Kidney glomerular epithelial cell (primary cell): ENCODE measurements at regions not wholly inside any gene's neighbourhood (a gene's known extent, or its start where the extent isn't known, plus 50 kb on each side); places are given as distances from the start of the nearest gene placed in this dataset.
"Not testable (repeated sequence)": the region's sequence is repeated elsewhere in the genome, so short reads cannot be mapped to it uniquely, and the experiment has no call there.

Experiments
- DNase-seq: peaks from one replicate; lab custom pipeline; 2025; lab: John Stamatoyannopoulos, UW

DNA sequence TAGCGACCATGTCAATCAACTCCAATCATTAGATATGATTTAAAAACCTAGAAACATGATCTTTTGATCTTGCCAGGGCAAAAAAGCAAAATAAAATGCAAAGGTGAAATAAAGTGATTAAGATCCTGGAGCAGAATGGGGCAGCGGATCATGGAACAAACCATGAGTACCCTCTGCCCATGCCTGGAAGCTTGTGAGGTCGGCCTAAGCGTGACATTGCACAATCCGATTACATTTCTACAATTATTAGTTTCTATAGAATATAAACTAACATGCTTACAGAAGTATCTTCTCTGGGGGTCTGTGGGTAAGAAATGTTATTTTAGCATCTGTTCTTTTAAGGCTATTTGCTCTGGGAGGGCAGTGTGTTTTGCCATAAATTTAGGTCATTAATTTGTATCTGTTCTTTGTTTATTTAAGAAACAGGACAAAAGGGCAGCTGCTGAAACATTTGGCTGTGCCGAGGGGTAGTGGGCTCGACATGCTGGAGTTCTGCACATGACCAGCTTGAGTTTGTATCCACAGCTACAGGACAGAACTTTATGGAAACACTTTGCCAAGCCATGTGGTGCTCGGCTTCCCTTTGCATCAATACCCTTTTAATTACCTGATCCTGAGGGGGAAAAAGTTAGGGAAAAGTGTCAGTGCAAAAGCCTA, 55.9 kb downstream of the ZBTB18 start:
- DNase-seq: no peak

- no peak for DNase-seq
Observed at GRCh38 chr1:244111027-244111426, 59.9 kb downstream of the ZBTB18 start.

DNA sequence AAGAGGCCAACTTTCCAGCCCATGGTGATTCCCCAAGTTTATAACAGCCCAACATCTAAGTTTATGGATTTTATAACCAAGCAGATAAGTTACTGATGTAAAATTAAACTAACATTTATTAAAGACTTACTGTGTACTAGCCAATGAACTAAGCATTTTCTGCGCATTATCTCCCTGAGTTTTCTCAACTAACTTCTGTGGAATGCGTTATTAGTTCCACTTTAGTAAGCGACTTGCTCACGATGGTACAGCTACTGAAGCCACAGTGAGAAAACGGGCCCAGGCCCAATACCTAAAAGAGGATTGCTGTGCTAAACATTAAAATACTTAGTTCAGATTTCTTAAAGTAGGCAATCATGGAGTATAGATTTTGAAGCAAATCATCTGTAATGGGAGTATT, 61.0 kb downstream of the ZBTB18 start:
- peak; percentile 38 for DNase-seq

GRCh38 chr1:244112636-244113035, 61.6 kb downstream of the ZBTB18 start:
- peak; percentile 75 for DNase-seq

- DNase-seq: peak; percentile 45
Observed at GRCh38 chr1:244113532-244114320, 62.6 kb downstream of the ZBTB18 start.

DNA sequence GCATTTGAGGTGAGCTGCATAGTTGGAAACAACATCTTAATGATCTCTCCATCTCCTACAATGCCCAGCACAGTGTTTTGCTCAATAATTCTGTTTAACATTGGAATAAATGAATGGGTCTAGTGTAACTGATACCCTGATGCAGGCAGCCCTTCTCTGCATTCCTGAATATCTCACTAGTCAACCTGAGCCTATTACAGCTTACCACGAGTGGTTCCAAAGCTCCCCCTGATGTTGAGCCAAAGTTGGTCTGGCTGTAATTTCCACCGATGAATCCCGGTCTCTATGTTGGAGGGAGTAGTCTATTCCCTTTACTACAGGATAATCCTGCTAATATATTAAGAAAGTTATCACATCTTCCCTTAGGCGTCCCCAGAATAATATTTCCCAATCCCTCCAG, 63.8 kb downstream of the ZBTB18 start:
- no peak for DNase-seq

- no peak for DNase-seq
Observed at GRCh38 chr1:244116946-244117345, 65.9 kb downstream of the ZBTB18 start.

- no peak for DNase-seq
Observed at GRCh38 chr1:244118109-244118761, 67.2 kb downstream of the ZBTB18 start.

DNA sequence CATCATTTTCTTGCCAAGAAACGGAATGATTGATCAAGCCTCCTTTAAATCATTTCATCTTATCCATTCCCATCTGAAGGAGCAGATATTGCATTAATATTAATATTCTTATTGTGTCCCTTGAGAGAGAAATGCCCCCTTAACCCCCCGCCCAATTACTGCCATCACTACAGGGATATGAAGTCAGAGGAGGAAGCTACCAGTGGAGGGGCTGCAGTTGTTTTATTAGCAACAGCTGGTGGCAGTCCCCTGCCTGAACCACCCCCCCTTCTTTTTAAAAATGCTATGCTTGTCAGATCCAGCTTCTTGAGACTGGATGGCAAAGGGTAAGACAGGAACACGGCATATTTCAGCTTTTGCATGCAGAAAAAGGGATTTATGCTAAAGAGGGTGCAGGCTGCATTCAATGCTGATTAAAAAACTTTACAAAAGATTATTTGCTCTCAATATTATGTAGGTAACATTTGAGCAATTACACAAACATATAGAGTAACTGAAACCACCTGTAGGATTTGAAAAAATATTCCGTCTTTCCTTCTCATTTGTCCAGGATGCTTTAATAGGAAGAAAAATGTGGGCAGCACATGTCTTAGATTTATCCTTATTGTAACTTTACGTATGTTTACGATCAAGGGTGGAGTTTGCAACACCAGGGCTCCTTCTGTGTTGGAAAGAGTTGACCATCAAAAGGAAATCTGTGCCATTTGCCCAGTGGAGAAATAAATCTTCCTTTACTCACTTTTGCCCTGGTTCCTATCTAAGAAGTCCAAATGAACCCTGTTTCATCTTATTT, 77.7 kb downstream of the ZBTB18 start:
- no peak for DNase-seq

DNA sequence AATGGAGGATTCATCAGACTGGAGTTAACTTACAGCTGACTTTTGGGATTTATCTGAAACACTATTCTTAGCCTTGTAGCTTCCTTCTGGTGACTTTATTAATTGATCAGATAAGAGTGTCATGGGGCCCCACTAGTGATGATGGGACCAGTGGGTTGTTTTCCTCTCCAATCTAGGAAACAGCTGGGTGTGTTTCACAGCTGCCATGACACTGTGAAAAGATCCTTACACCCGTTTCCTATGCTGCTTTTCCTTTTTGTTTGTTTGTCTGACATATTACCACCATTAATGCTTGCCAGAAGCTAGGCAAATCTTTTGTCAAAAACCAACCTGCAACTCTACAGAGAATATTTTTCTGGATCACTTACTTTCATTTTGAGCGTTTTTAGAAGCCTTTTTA, 86.2 kb downstream of the ZBTB18 start:
- DNase-seq: no peak

- no peak for DNase-seq
Observed at GRCh38 chr1:244137725-244138124, 86.6 kb downstream of the ZBTB18 start.

GRCh38 chr1:244138399-244138798, 87.3 kb downstream of the ZBTB18 start:
- DNase-seq: no peak

DNA sequence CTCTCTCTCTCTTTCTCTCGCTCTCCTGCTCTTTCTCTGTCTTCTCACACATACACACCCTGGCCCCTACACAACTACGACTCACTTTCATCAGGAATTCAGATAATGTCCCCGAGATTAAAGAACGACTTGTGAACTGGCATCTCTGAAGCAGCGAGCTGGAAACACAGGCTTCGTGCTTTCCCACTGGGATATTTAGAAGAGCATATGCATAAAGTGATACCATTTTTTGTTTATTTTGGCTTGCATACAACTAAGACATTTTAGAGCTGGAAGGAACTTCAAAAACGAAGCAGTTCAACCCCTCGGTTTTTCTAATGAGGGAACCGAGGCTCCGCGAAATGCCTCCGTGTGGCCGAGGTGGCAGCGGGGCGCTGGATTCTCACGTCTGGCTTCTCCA, 88.6 kb downstream of the ZBTB18 start:
- no peak for DNase-seq

GRCh38 chr1:244140420-244140819, 89.3 kb downstream of the ZBTB18 start:
- no peak for DNase-seq

DNA sequence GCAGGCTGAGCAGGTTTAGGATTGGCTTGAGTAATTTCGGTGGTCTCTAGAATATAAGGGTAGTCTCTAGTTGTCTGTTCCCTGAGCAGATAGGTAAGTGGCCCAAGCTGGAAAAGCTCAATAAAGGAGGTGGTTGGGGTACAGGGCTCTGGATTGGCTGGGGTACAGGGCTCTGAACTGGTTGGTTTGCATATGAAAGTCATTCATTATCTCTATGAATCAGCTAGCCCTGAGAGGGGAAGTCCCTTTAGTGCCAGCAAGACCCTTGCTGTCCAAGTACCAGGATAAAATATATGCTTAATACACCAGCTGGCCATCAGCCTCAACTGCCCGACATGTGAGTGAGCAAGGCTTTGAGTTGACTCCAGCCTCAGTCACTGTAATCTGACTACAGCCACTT, 93.0 kb downstream of the ZBTB18 start:
- DNase-seq: no peak

DNA sequence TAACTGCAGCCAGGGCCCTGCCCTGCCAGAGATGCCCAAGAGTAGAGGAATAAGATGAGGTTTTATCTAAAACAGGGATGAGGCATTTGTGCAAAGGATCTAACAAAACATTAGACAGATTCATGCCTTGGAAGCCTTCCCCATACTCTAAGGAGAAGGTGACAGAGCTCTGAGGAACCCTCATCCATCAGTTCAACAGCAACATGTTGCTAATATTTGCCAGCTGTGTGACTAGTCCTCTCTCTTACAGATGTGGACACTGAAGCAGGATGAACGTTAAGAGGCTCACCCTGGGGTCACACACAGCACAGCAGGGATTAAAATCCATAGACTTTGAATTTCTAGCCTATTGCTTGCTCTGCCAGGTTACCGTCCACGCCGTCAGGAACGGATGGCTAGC, 99.0 kb downstream of the ZBTB18 start:
- no peak for DNase-seq

GRCh38 chr1:244150665-244151064, 99.6 kb downstream of the ZBTB18 start:
- no peak for DNase-seq

GRCh38 chr1:244151537-244151936, 100.5 kb downstream of the ZBTB18 start:
- no peak for DNase-seq

GRCh38 chr1:244154508-244154871, 103.4 kb downstream of the ZBTB18 start:
- no peak for DNase-seq

DNA sequence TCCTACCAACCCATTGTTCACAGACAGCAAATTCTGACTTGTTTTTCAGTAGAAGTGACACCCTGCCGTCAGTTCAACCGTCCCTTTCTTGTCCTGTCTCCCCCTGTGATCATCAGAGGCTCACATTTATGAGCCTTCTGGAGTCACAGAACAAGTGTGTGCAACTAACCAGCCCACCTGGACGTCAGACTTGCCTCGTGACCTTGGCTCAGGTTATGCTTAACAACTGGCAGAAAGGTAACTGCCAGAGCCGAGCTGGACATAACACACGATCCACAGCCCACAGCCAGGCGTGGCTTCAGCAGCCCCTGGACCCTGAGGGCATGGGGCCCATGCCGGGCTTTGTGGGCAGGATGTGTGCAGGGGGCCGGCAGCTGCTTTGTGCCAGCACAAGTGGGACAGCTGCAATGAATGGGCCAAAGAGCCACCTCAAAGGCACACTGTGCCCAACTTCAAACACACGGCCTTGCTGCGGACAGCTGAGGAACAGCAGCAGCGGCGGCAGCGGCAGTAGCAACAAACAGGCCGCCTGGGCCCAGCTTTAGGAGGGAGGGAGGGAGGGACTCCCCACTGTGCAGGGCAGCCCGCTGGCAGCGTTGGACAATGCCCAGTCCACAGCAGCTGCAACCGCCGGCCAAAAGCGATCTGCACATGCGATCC, 103.9 kb downstream of the ZBTB18 start:
- DNase-seq: no peak

GRCh38 chr1:244155661-244156060, 104.6 kb downstream of the ZBTB18 start:
- DNase-seq: no peak

- DNase-seq: not testable (repeated sequence)
Observed at GRCh38 chr1:244156617-244157016, 105.5 kb downstream of the ZBTB18 start.
